Colonic mucosa (tissue), 4 donors: ENCODE measurements at regions not wholly inside any gene's neighbourhood (a gene's known extent, or its start where the extent isn't known, plus 50 kb on each side); places are given as distances from the start of the nearest gene placed in this dataset.

Source experiments
- DNase-seq: peaks from one replicate; pipeline ENCODE4 v3.0.0-alpha.2; 2020
- H3K27ac ChIP-seq: fragments of 200-600 bp; one replicate; pipeline ENCODE4 v1.8.0; 2021
- H3K27me3 ChIP-seq: fragments of 200-600 bp; one replicate; pipeline ENCODE4 v1.8.0; 2021
- H3K36me3 ChIP-seq: fragments of 200-600 bp; one replicate; pipeline ENCODE4 v1.8.0; 2021
- H3K4me1 ChIP-seq: fragments of 200-600 bp; one replicate; pipeline ENCODE4 v1.8.0; 2021; ENCODE audit warnings: mild to moderate bottlenecking
- H3K4me3 ChIP-seq: fragments of 200-600 bp; one replicate; pipeline ENCODE4 v1.8.0; 2021
- H3K9ac ChIP-seq, 2 donors: one replicate each; pipeline ENCODE4 v1.7.0; 2013; ENCODE audit warnings: control low read depth in 2 of 2, low read depth in 2 of 2, low read length in 2 of 2
- H3K9me3 ChIP-seq: fragments of 200-600 bp; one replicate; pipeline ENCODE4 v1.8.0; 2021
- CTCF ChIP-seq: fragments of 200-600 bp; IDR thresholded peaks from one replicate; pipeline ENCODE4 v1.8.0; 2022; ENCODE audit warnings: antibody characterized with exemption, mild to moderate bottlenecking
- intact Hi-C: fragments of 100-400 bp; cut with DNase I; formaldehyde crosslinking; loops from one replicate; pipeline ENCODE4 v1.14.1; 2022
- donor health status: healthy.
- donor health status: DM: no; HTN: no; CAD: no.
- donor health status: DM: no; HTN: no; CAD: no.

GRCh38 chr4:177012918-177013545 lies 220.3 kb upstream of the VEGFC start:
- intact Hi-C loops: no loop called here
- TF ChIP-seq CTCF: no peak
- H3K27ac ChIP-seq: no peak overlapping the region
- no peak for DNase-seq
- H3K4me1 ChIP-seq: no peaks in the 10 kb centered on the region
- H3K36me3 ChIP-seq: no peaks in the 10 kb centered on the region
- H3K27me3 ChIP-seq: no peaks in the 10 kb centered on the region
- no peak overlapping the region for H3K9ac ChIP-seq
- H3K4me3 ChIP-seq: no peak overlapping the region
- H3K9me3 ChIP-seq: no peaks in the 10 kb centered on the region

GRCh38 chr4:177016541-177017141 lies 223.9 kb upstream of the VEGFC start:
- Histone ChIP-seq H3K9ac (no peak overlapping the region), H3K27me3 (no peaks in the 10 kb centered on the region), H3K4me1 (no peaks in the 10 kb centered on the region), H3K36me3 (no peaks in the 10 kb centered on the region), H3K9me3 (no peaks in the 10 kb centered on the region), H3K27ac (no peak overlapping the region), H3K4me3 (no peak overlapping the region)
- no peak for DNase-seq
- TF ChIP-seq CTCF: no peak
- intact Hi-C loops: no loop called here

- no peak for DNase-seq
- Histone ChIP-seq H3K27ac (no peak overlapping the region), H3K4me1 (no peaks in the 10 kb centered on the region), H3K36me3 (no peaks in the 10 kb centered on the region), H3K27me3 (no peaks in the 10 kb centered on the region), H3K9me3 (no peaks in the 10 kb centered on the region), H3K9ac (no peak overlapping the region), H3K4me3 (no peak overlapping the region)
- no peak for TF ChIP-seq CTCF
- intact Hi-C loops: no loop called here
Measured at GRCh38 chr4:177023951-177024350, 231.2 kb upstream of the VEGFC start.

- H3K27ac ChIP-seq: no peak overlapping the region
- intact Hi-C loops: no loop called here
- no peaks in the 10 kb centered on the region for H3K27me3 ChIP-seq
- no peak for TF ChIP-seq CTCF
- H3K36me3 ChIP-seq: no peaks in the 10 kb centered on the region
- H3K4me1 ChIP-seq: no peaks in the 10 kb centered on the region
- H3K4me3 ChIP-seq: no peak overlapping the region
- DNase-seq: no peak
- no peaks in the 10 kb centered on the region for H3K9me3 ChIP-seq
- no peak overlapping the region for H3K9ac ChIP-seq
Measured at GRCh38 chr4:177032341-177032740, 239.6 kb upstream of the VEGFC start.

GRCh38 chr4:177033135-177033534 lies 240.4 kb upstream of the VEGFC start:
- H3K36me3 ChIP-seq: no peaks in the 10 kb centered on the region
- H3K4me3 ChIP-seq: no peak overlapping the region
- H3K9me3 ChIP-seq: no peaks in the 10 kb centered on the region
- no peaks in the 10 kb centered on the region for H3K4me1 ChIP-seq
- no peak for TF ChIP-seq CTCF
- DNase-seq: no peak
- intact Hi-C loops: no loop called here
- H3K27me3 ChIP-seq: no peaks in the 10 kb centered on the region
- no peak overlapping the region for H3K27ac ChIP-seq
- H3K9ac ChIP-seq: no peak overlapping the region
